GM18861 (cell line): ENCODE measurements at regions not wholly inside any gene's neighbourhood (a gene's known extent, or its start where the extent isn't known, plus 50 kb on each side); places are given as distances from the start of the nearest gene placed in this dataset.
"Not testable (repeated sequence)": the region's sequence is repeated elsewhere in the genome, so short reads cannot be mapped to it uniquely, and the experiment has no call there.

Source experiments
- ATAC-seq: cut with Tn5 transposase; IDR thresholded peaks from one replicate; pipeline ENCODE4 v1.9.1; 2021; ENCODE audit not compliant: unreplicated experiment

- no peak for ATAC-seq
Measured at GRCh38 chr16:79844603-79845002, 244.1 kb upstream of the MAF start.

GRCh38 chr16:79843631-79844043 lies 243.1 kb upstream of the MAF start:
- no peak for ATAC-seq

GRCh38 chr16:79843145-79843544 lies 242.6 kb upstream of the MAF start:
- ATAC-seq = no peak

GRCh38 chr16:79842197-79842596 lies 241.7 kb upstream of the MAF start:
- ATAC-seq = no peak

- no peak for ATAC-seq
Measured at GRCh38 chr16:79839466-79840341, 239.2 kb upstream of the MAF start.

- ATAC-seq = no peak
Measured at GRCh38 chr16:79838496-79839259, 238.1 kb upstream of the MAF start.

GRCh38 chr16:79836144-79836543 lies 235.6 kb upstream of the MAF start:
- ATAC-seq = no peak

GRCh38 chr16:79835194-79835593 lies 234.7 kb upstream of the MAF start:
- ATAC-seq = no peak

- no peak for ATAC-seq
Measured at GRCh38 chr16:79834720-79835119, 234.2 kb upstream of the MAF start.

GRCh38 chr16:79834003-79834402 lies 233.5 kb upstream of the MAF start:
- ATAC-seq = not testable (repeated sequence)

- ATAC-seq = no peak
Measured at GRCh38 chr16:79833559-79833958, 233.0 kb upstream of the MAF start.

- no peak for ATAC-seq
Measured at GRCh38 chr16:79826732-79827475, 226.4 kb upstream of the MAF start.

GRCh38 chr16:79825002-79825401 lies 224.5 kb upstream of the MAF start:
- ATAC-seq = no peak

- no peak for ATAC-seq
Measured at GRCh38 chr16:79823639-79824038, 223.1 kb upstream of the MAF start.

- no peak for ATAC-seq
Measured at GRCh38 chr16:79821911-79822310, 221.4 kb upstream of the MAF start.

GRCh38 chr16:79816081-79816497 lies 215.6 kb upstream of the MAF start:
- no peak for ATAC-seq

GRCh38 chr16:79815049-79815448 lies 214.5 kb upstream of the MAF start:
- no peak for ATAC-seq

- no peak for ATAC-seq
Measured at GRCh38 chr16:79814124-79814523, 213.6 kb upstream of the MAF start.

- ATAC-seq = no peak
Measured at GRCh38 chr16:79811541-79811940, 211.0 kb upstream of the MAF start.

- ATAC-seq = no peak
Measured at GRCh38 chr16:79810449-79811189, 210.1 kb upstream of the MAF start.

- ATAC-seq = no peak
Measured at GRCh38 chr16:79809376-79809775, 208.8 kb upstream of the MAF start.
